Astrocyte (in vitro differentiated cells and primary cell): ENCODE measurements at regions not wholly inside any gene's neighbourhood (a gene's known extent, or its start where the extent isn't known, plus 50 kb on each side); places are given as distances from the start of the nearest gene placed in this dataset.
"Not testable (repeated sequence)": the region's sequence is repeated elsewhere in the genome, so short reads cannot be mapped to it uniquely, and the experiment has no call there.

Experiments
- DNase-seq: peaks from one replicate; pipeline ENCODE4 v3.0.0-alpha.2; 2010; ENCODE audit warnings: low read depth
- FAIRE-seq: peaks from 2 replicates; lab custom pipeline; 2011; peaks lifted over from hg19 to GRCh38; lab: Jason Lieb, UNC
- H2AFZ ChIP-seq: 2 replicates; pipeline ENCODE4 v1.6.0; 2012; ENCODE audit warnings: low read depth, low read length, inconsistent platforms
- H3K27ac ChIP-seq: 2 replicates; pipeline ENCODE4 v1.5.1; 2011; ENCODE audit warnings: low read depth, low read length, inconsistent platforms
- H3K27me3 ChIP-seq: 2 replicates; pipeline ENCODE4 v1.6.0; 2011; ENCODE audit warnings: low read length, inconsistent platforms; ENCODE audit not compliant: insufficient read depth
- H3K36me3 ChIP-seq: 2 replicates; pipeline ENCODE4 v1.5.1; 2011; ENCODE audit warnings: low read length, inconsistent platforms; ENCODE audit not compliant: insufficient read depth
- H3K4me1 ChIP-seq: 2 replicates; pipeline ENCODE4 v1.5.1; 2011; ENCODE audit warnings: low read length, inconsistent platforms; ENCODE audit not compliant: insufficient read depth
- H3K4me2 ChIP-seq: 2 replicates; pipeline ENCODE4 v1.6.0; 2012; ENCODE audit warnings: low read length, inconsistent platforms
- H3K4me3 ChIP-seq: 2 replicates; pipeline ENCODE4 v1.5.1; 2011; ENCODE audit warnings: low read depth, mild to moderate bottlenecking, low read length, inconsistent platforms; ENCODE audit not compliant: insufficient read depth
- H3K79me2 ChIP-seq: 2 replicates; pipeline ENCODE4 v1.6.0; 2012; ENCODE audit warnings: mild to moderate bottlenecking, low read length, inconsistent platforms; ENCODE audit not compliant: insufficient read depth
- H3K9ac ChIP-seq: 2 replicates; pipeline ENCODE4 v1.6.0; 2012; ENCODE audit warnings: mild to moderate bottlenecking, low read length, inconsistent platforms
- H3K9me3 ChIP-seq: 2 replicates; pipeline ENCODE4 v1.5.1; 2012; ENCODE audit warnings: low read depth, mild to moderate bottlenecking, low read length, inconsistent platforms; ENCODE audit not compliant: insufficient read depth
- H4K20me1 ChIP-seq: 2 replicates; pipeline ENCODE4 v1.6.0; 2012; ENCODE audit warnings: low read length, inconsistent platforms; ENCODE audit not compliant: insufficient read depth
- H3K27ac Mint-ChIP-seq: one replicate; pipeline ENCODE4 v1.8.0; 2021; ENCODE audit warnings: mild to moderate bottlenecking, mixed read lengths; ENCODE audit not compliant: unreplicated experiment
- H3K27me3 Mint-ChIP-seq: one replicate; pipeline ENCODE4 v1.8.0; 2021; ENCODE audit warnings: low read depth, mixed read lengths; ENCODE audit not compliant: unreplicated experiment
- H3K36me3 Mint-ChIP-seq: one replicate; pipeline ENCODE4 v1.8.0; 2021; ENCODE audit warnings: low read depth, mixed read lengths; ENCODE audit not compliant: unreplicated experiment
- H3K4me1 Mint-ChIP-seq: one replicate; pipeline ENCODE4 v1.8.0; 2021; ENCODE audit warnings: low read depth, mixed read lengths; ENCODE audit not compliant: unreplicated experiment
- H3K4me3 Mint-ChIP-seq: one replicate; pipeline ENCODE4 v1.8.0; 2021; ENCODE audit warnings: mild to moderate bottlenecking, moderate library complexity, mixed read lengths; ENCODE audit not compliant: unreplicated experiment
- H3K9me3 Mint-ChIP-seq: one replicate; pipeline ENCODE4 v1.8.0; 2021; ENCODE audit warnings: mild to moderate bottlenecking, mixed read lengths; ENCODE audit not compliant: unreplicated experiment
- EZH2 ChIP-seq: IDR thresholded peaks from 2 replicates; pipeline ENCODE4 v1.6.1; 2012; ENCODE audit warnings: mild to moderate bottlenecking, low read length, inconsistent platforms; ENCODE audit not compliant: insufficient read depth
- TF ChIP-seq, protein P1 (sequence below): IDR thresholded peaks from 2 replicates; pipeline ENCODE4 v1.5.1; 2011; ENCODE audit warnings: low read depth, mild to moderate bottlenecking, inconsistent platforms, low read length, moderate library complexity; ENCODE audit not compliant: insufficient read depth

DNA sequence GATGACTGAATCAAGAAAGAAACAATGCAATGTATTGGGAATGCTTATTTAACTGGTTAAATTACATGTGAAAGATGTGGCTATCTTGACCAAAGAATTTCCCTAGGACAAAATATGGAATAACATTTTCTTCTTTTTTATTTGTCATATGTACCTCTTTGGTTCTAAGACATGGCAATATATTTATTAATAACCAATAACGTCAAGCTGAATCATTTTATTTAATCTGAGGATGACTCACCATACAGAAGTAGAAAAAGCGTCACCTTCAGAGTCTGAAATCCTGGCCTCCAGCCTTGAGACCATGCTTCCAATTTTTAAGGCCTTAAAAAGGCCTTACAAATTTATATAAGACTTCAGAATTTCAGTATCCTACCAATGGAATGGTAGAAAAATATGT is 1464.9 kb downstream of the SUCLG1 start:
- H3K4me3 Mint-ChIP-seq: no peak overlapping the region

DNA sequence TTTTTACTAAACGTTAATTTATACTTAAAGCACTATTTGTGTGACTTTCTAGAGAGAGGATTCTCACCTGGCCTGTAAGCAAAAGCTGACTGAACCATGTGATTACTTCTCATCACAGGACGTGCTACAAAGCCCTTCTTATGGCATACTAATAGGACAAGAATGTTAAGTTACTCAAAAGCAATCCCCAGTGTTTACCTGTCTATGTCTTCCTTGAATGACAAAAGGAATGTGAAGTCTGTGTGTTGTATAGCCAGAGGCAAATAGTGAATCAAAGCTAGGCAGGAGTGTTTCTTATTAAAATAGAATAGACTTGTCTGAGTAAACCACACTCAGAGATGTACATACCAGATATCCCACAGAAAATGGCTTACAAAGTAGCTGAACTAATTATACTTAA is 1465.5 kb downstream of the SUCLG1 start:
- no peaks in the 10 kb centered on the region for H3K4me1 ChIP-seq
- Mint-ChIP-seq H3K4me1 (peaks cover 7% of the 10 kb centered on the region), H3K9me3 (no peaks in the 10 kb centered on the region), H3K27ac (no peak overlapping the region), H3K4me3 (no peak overlapping the region), H3K36me3 (no peaks in the 10 kb centered on the region), H3K27me3 (no peaks in the 10 kb centered on the region)
- H3K36me3 ChIP-seq: no peaks in the 10 kb centered on the region
- no peaks in the 10 kb centered on the region for H3K79me2 ChIP-seq
- no peaks in the 10 kb centered on the region for H3K27me3 ChIP-seq
- no peak overlapping the region for H2AFZ ChIP-seq
- H3K9ac ChIP-seq: no peak overlapping the region
- H3K4me2 ChIP-seq: no peak overlapping the region
- no peaks in the 10 kb centered on the region for H3K9me3 ChIP-seq
- no peak for FAIRE-seq
- no peak overlapping the region for H3K4me3 ChIP-seq
- TF ChIP-seq EZH2: no peak
- TF ChIP-seq, protein P1, sequence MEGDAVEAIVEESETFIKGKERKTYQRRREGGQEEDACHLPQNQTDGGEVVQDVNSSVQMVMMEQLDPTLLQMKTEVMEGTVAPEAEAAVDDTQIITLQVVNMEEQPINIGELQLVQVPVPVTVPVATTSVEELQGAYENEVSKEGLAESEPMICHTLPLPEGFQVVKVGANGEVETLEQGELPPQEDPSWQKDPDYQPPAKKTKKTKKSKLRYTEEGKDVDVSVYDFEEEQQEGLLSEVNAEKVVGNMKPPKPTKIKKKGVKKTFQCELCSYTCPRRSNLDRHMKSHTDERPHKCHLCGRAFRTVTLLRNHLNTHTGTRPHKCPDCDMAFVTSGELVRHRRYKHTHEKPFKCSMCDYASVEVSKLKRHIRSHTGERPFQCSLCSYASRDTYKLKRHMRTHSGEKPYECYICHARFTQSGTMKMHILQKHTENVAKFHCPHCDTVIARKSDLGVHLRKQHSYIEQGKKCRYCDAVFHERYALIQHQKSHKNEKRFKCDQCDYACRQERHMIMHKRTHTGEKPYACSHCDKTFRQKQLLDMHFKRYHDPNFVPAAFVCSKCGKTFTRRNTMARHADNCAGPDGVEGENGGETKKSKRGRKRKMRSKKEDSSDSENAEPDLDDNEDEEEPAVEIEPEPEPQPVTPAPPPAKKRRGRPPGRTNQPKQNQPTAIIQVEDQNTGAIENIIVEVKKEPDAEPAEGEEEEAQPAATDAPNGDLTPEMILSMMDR: no peak
- peak; percentile 32 for DNase-seq
- no peaks in the 10 kb centered on the region for H4K20me1 ChIP-seq
- no peak overlapping the region for H3K27ac ChIP-seq

More for the DNA sequence above, 1464.9 kb downstream of the SUCLG1 start:
- H2AFZ ChIP-seq: no peak overlapping the region
- H3K79me2 ChIP-seq: no peaks in the 10 kb centered on the region
- no peaks in the 10 kb centered on the region for H3K27me3 ChIP-seq
- no peaks in the 10 kb centered on the region for H3K36me3 ChIP-seq
- H3K27ac ChIP-seq: no peak overlapping the region
- H3K9ac ChIP-seq: no peak overlapping the region
- H3K27me3 Mint-ChIP-seq: no peaks in the 10 kb centered on the region
- DNase-seq (no peak), FAIRE-seq (no peak)
- TF ChIP-seq, protein P1: no peak
- no peak for TF ChIP-seq EZH2
- H3K4me1 Mint-ChIP-seq: peaks cover 7% of the 10 kb centered on the region
- H4K20me1 ChIP-seq: no peaks in the 10 kb centered on the region
- H3K4me3 ChIP-seq: no peak overlapping the region
- no peak overlapping the region for H3K27ac Mint-ChIP-seq
- no peak overlapping the region for H3K4me2 ChIP-seq
- H3K36me3 Mint-ChIP-seq: no peaks in the 10 kb centered on the region
- no peaks in the 10 kb centered on the region for H3K4me1 ChIP-seq
- no peaks in the 10 kb centered on the region for H3K9me3 Mint-ChIP-seq
- H3K9me3 ChIP-seq: no peaks in the 10 kb centered on the region

DNA sequence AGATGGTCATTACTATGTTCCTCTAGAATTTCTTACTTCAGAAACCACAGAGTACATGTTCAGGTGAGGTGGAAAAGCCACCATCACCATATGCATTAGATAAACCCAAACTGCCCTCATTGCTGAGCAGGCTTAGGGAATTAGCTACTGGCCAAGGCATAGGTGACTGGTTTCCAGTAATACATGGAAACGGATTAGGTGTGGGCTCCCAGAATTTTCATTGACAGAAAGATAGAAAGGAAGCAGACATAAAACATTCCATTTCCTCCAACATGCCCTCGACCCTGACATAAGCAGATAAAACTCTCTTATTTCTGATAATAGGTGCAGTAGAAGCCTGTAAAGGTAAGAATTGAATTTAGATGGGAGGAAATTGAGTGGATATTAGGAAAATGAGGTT is 1466.1 kb downstream of the SUCLG1 start:
- no peak overlapping the region for H3K27ac ChIP-seq
- TF ChIP-seq, protein P1: no peak
- TF ChIP-seq EZH2: no peak
- H3K27me3 Mint-ChIP-seq: no peaks in the 10 kb centered on the region

DNA sequence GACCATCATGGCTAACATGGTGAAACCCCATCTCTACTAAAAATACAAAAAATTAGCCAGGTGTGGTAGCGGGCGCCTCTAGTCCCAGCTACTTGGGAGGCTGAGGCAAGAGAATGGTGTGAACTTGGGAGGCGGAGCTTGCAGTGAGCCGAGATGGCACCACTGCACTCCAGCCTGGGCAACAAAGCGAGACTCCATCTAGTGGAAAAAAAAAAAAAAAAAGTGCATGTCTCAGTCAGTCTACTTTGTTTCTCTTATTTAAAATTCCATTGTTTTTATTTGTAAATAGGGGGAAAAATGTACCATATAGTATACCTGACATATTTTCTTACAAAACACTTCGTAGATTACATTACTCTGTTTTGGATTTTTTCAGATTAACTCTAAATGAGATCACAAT is 1471.4 kb downstream of the SUCLG1 start:
- not testable (repeated sequence) for H3K27ac ChIP-seq, H3K9me3 Mint-ChIP-seq, DNase-seq, H3K27ac Mint-ChIP-seq, H3K27me3 ChIP-seq, H2AFZ ChIP-seq, H3K36me3 ChIP-seq, H3K4me3 ChIP-seq, H3K79me2 ChIP-seq, FAIRE-seq, H3K4me1 Mint-ChIP-seq, H3K4me3 Mint-ChIP-seq, H3K4me1 ChIP-seq, H4K20me1 ChIP-seq, H3K4me2 ChIP-seq, H3K9me3 ChIP-seq, H3K9ac ChIP-seq, H3K27me3 Mint-ChIP-seq, H3K36me3 Mint-ChIP-seq

More for the DNA sequence above, 1466.1 kb downstream of the SUCLG1 start:
- Mint-ChIP-seq H3K36me3 (no peaks in the 10 kb centered on the region), H3K9me3 (no peaks in the 10 kb centered on the region), H3K27ac (no peak overlapping the region), H3K4me1 (peaks cover 7% of the 10 kb centered on the region), H3K4me3 (no peak overlapping the region)
- Histone ChIP-seq H3K4me1 (no peaks in the 10 kb centered on the region), H3K9me3 (no peaks in the 10 kb centered on the region), H3K4me2 (no peak overlapping the region), H4K20me1 (no peaks in the 10 kb centered on the region), H3K79me2 (no peaks in the 10 kb centered on the region), H3K36me3 (no peaks in the 10 kb centered on the region), H3K27me3 (no peaks in the 10 kb centered on the region), H3K9ac (no peak overlapping the region), H2AFZ (no peak overlapping the region), H3K4me3 (no peak overlapping the region)
- no peak for FAIRE-seq
- DNase-seq: no peak
